Panc1 (cell line): ENCODE measurements at regions not wholly inside any gene's neighbourhood (a gene's known extent, or its start where the extent isn't known, plus 50 kb on each side); places are given as distances from the start of the nearest gene placed in this dataset.

Source experiments
- ATAC-seq: fragments of 200-7000 bp; cut with Tn5 transposase; 2 replicates; pipeline ENCODE4 v1.9.1; 2020; ENCODE audit warnings: mild to moderate bottlenecking, moderate library complexity
- BruUV-seq: library from RNA; stranded (reverse); fragments of 400-500 nt; replicated peaks from 2 replicates; lab custom pipeline; 2021; lab: Mats Ljungman, UMichigan
- CTCF ChIA-PET: fragments of 300-600 bp; sonication (Branson Sonifier 250); formaldehyde crosslinking; loops from one replicate; lab custom pipeline; 2022; ENCODE audit warnings: antibody characterized with exemption; lab: Charles Lee
- POLR2A ChIA-PET: fragments of 300-600 bp; sonication (Branson Sonifier 250); formaldehyde crosslinking; loops from one replicate; lab custom pipeline; 2022; ENCODE audit warnings: antibody characterized with exemption; lab: Charles Lee
- DNase-seq: peaks from one replicate; pipeline ENCODE4 v3.0.0-alpha.2; 2010; ENCODE audit warnings: low read depth, low spot score
- H3K27ac ChIP-seq: 2 replicates; pipeline ENCODE4 v1.5.1; 2011; ENCODE audit warnings: mild to moderate bottlenecking, low read length, inconsistent platforms
- H3K27me3 ChIP-seq: fragments of 200-500 bp; sonication (Bioruptor generic); 2 replicates; pipeline ENCODE4 v1.6.0; 2014; ENCODE audit warnings: low read length, inconsistent platforms; ENCODE audit not compliant: control insufficient read depth, insufficient read depth
- H3K36me3 ChIP-seq: fragments of 200-500 bp; sonication (Bioruptor generic); 2 replicates; pipeline ENCODE4 v1.5.1; 2014; ENCODE audit warnings: inconsistent platforms, mild to moderate bottlenecking, low read length, moderate library complexity; ENCODE audit not compliant: control insufficient read depth, insufficient read depth
- H3K4me1 ChIP-seq: 2 replicates; pipeline ENCODE4 v1.5.1; 2011; ENCODE audit warnings: inconsistent platforms, mild to moderate bottlenecking, low read length, moderate library complexity; ENCODE audit not compliant: control insufficient read depth, insufficient read depth
- H3K4me3 ChIP-seq, 2 experiments: 2 replicates each; pipeline ENCODE4 v1.5.1; 2011 to 2012; ENCODE audit warnings: low read depth in 2 of 2, low read length in 2 of 2, mild to moderate bottlenecking in 2 of 2, inconsistent platforms in 1 of 2, moderate library complexity in 1 of 2
- H3K9me3 ChIP-seq: fragments of 200-500 bp; sonication (Bioruptor generic); 2 replicates; pipeline ENCODE4 v1.5.1; 2014; ENCODE audit warnings: low read depth, mild to moderate bottlenecking, inconsistent platforms, low read length, moderate library complexity; ENCODE audit not compliant: control insufficient read depth, insufficient read depth
- CTCF ChIP-seq: fragments of 450-650 bp; IDR thresholded peaks from 2 replicates; pipeline ENCODE4 v1.5.1; 2017; ENCODE audit warnings: mild to moderate bottlenecking
- POLR2AphosphoS5 ChIP-seq: IDR thresholded peaks from 2 replicates; pipeline ENCODE4 v1.6.1; 2012; ENCODE audit warnings: mild to moderate bottlenecking, low read depth, low read length, moderate library complexity
- REST ChIP-seq, 2 experiments: IDR thresholded peaks; 2 replicates each; pipeline ENCODE4 v1.6.1; 2011 to 2012; ENCODE audit warnings: low read depth in 2 of 2, control low read depth in 1 of 2, low read length in 1 of 2, mild to moderate bottlenecking in 1 of 2, moderate library complexity in 1 of 2; ENCODE audit not compliant: insufficient read depth in 1 of 2
- SIN3A ChIP-seq: IDR thresholded peaks from 2 replicates; pipeline ENCODE4 v1.6.1; 2012; ENCODE audit warnings: low read depth, mild to moderate bottlenecking, low read length, moderate library complexity, borderline replicate concordance; ENCODE audit not compliant: insufficient read depth
- TCF7L2 ChIP-seq: IDR thresholded peaks from 2 replicates; pipeline ENCODE4 v1.6.1; 2011; ENCODE audit warnings: mild to moderate bottlenecking, low read depth, low read length, inconsistent platforms
- in situ Hi-C: cut with HindIII; loops from 2 replicates; pipeline ENCODE4 v1.10.0; 2016; ENCODE audit warnings: low sequenced_read_pairs, low pct_unique_long_range_greater_than_20kb
- intact Hi-C: fragments of 100-400 bp; cut with micrococcal nuclease; formaldehyde crosslinking; loops from one replicate; pipeline ENCODE4 v1.10.0; 2022; ENCODE audit not compliant: unreplicated experiment

- in situ Hi-C loops (no loop called here), intact Hi-C loops (no loop called here)
- ChIA-PET POLR2A (no interaction called here), CTCF (no interaction called here)
- ATAC-seq (no peak), DNase-seq (no peak)
- Histone ChIP-seq H3K4me1 (no peaks in the 10 kb centered on the region), H3K36me3 (no peaks in the 10 kb centered on the region), H3K9me3 (no peaks in the 10 kb centered on the region), H3K4me3 (0 out of 4 replicates have a peak overlapping the region, but pooled peaks of 1 of the 2 experiments have one; percentile 19), H3K27me3 (0 out of 2 replicates have a peak, but pooled peaks cover 4% of the 10 kb centered on the region), H3K27ac (no peak overlapping the region)
- TF ChIP-seq POLR2AphosphoS5 (no peak), TCF7L2 (no peak), SIN3A (no peak), REST (IDR thresholded peaks at IDR 0.05; ENCODE audit: insufficient read depth in 1 of 2, low read depth in 2 of 2, low read length in 1 of 2) (no peak), CTCF (no peak)
- no TSS peak for BruUV-seq
These were observed 317.5 kb downstream of the HIVEP2 start for GRCh38 chr6:142627474-142627873.

- no peak for DNase-seq
These were observed 313.2 kb downstream of the HIVEP2 start for GRCh38 chr6:142631517-142632385.

GRCh38 chr6:142633317-142633716 is 311.7 kb downstream of the HIVEP2 start:
- intact Hi-C loops, result no loop called here
- in situ Hi-C loops, result no loop called here
- no TSS peak for BruUV-seq
- Histone ChIP-seq H3K4me1 (no peaks in the 10 kb centered on the region), H3K27ac (no peak overlapping the region), H3K27me3 (0 out of 2 replicates have a peak, but pooled peaks cover 5% of the 10 kb centered on the region), H3K36me3 (no peaks in the 10 kb centered on the region), H3K4me3 (no peak overlapping the region), H3K9me3 (no peaks in the 10 kb centered on the region)
- DNase-seq, result no peak
- no peak for TF ChIP-seq POLR2AphosphoS5
- no peak for TF ChIP-seq SIN3A
- no peak for TF ChIP-seq TCF7L2
- TF ChIP-seq CTCF, result no peak
- TF ChIP-seq REST (IDR thresholded peaks at IDR 0.05; ENCODE audit: insufficient read depth in 1 of 2, low read depth in 2 of 2, low read length in 1 of 2), result no peak
- ATAC-seq, result peak; percentile 68
- ChIA-PET POLR2A (no interaction called here), CTCF (interaction anchor here (0.6 kb wide), 1 partner anchor 159 kb away, joined by 3 read pairs; no protein-coding TSS in a partner anchor)

More at GRCh38 chr6:142631517-142632385, 313.2 kb downstream of the HIVEP2 start:
- no TSS peak for BruUV-seq
- Histone ChIP-seq H3K27ac (no peak overlapping the region), H3K36me3 (no peaks in the 10 kb centered on the region), H3K4me1 (no peaks in the 10 kb centered on the region), H3K4me3 (no peak overlapping the region), H3K27me3 (no peaks in the 10 kb centered on the region), H3K9me3 (no peaks in the 10 kb centered on the region)
- intact Hi-C loops (no loop called here), in situ Hi-C loops (no loop called here)
- TF ChIP-seq TCF7L2 (no peak), SIN3A (no peak)
- ChIA-PET POLR2A (no interaction called here), CTCF (no interaction called here)
- ATAC-seq, result no peak
